GM12892 (cell line): ENCODE measurements at regions not wholly inside any gene's neighbourhood (a gene's known extent, or its start where the extent isn't known, plus 50 kb on each side); places are given as distances from the start of the nearest gene placed in this dataset.

ENCODE experiments used
- POLR2A ChIP-seq: IDR thresholded peaks from 2 replicates; pipeline ENCODE4 v1.6.1; 2011; ENCODE audit warnings: low read depth, low read length, control low read depth
- TAF1 ChIP-seq: IDR thresholded peaks from 2 replicates; pipeline ENCODE4 v1.6.1; 2011; ENCODE audit warnings: low read depth, mild to moderate bottlenecking, control low read depth, low read length, borderline replicate concordance

DNA sequence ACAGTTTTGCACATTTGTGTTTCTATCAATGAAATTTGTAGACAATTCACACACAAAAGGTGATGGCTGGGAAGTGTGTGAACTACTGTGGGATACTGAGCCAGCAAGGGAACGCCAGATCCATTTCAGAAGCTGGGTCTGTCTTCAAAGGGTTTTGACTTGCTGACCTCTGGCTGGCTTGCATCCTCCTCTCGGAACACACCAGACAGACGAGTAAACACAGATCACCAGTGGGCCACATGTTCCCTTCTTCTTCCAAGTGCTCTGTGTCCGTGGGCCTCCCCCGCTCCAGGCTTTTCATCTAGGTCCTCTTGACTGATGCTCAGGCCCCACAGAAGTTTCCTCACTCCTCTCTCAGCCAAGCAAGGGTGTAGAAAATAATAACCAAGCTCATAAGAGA lies 122.2 kb upstream of the OSR1 start:
- no peak for TF ChIP-seq TAF1
- no peak for TF ChIP-seq POLR2A
